ENCODE measurements at regions not wholly inside any gene's neighbourhood (a gene's known extent, or its start where the extent isn't known, plus 50 kb on each side); places are given as distances from the start of the nearest gene placed in this dataset.

DNA sequence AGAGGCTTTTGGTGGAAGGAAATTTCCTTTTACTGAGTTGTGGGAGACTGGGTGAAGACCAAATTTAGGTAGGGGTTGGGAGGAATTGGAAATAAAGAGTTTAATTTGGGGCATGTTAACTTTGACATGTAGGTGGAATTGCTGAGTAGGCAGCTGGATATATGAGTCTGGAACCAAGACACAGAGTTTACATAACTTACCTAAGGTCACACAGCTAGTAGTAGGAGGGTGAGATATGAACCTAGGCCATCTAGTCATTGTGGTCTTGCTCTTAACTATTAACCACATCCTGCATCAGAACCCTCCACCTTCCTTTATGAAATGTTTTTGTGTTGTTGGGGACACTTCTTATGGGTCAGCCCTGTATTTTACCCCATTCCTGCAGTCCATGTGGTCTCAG lies 113.1 kb downstream of the ICOS start:
- DNase-seq = no peak

DNA sequence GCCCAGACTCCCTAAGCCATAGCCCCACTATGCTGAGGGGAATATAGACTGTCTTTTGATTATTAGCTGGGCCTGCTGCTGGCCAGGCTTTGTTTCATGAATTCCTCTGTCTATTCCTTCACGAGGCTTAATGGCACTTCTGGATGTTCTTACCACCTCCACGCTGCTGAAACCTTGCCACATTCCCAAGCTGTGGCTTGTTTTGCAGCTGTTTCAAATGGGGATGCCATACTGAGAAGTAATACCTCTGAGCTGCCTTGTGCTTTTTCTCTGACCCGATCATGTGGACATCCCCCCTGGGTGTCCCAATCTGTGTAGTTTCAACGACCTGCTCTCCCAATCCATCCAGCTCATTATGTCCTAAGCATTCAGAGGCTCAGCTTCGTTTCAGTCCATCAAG lies 114.1 kb downstream of the ICOS start:
- DNase-seq = no peak

- no peak for DNase-seq
These were observed 114.9 kb downstream of the ICOS start for GRCh38 chr2:204051476-204051875.

- no peak for DNase-seq
These were observed 115.5 kb downstream of the ICOS start for GRCh38 chr2:204051984-204052556.

DNA sequence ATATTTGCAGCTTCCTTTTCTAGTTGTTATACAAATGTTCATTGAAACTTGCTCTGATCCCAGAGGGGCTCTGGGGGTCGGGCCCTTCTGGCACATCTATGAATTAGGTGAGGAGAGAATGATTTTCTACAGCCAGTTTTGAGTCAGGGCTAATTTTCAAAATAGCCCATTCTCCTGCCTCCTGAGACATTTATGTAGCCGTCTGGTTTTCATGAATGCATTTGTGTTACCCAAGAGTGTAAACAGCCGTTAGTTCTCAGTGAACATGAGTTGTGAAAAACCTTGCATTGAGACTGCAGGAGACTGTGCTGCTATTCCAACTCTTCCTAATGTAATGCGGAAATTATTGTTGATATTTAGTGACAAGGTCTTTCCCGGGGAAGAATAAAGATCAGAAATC lies 122.5 kb downstream of the ICOS start:
- DNase-seq = no peak

DNA sequence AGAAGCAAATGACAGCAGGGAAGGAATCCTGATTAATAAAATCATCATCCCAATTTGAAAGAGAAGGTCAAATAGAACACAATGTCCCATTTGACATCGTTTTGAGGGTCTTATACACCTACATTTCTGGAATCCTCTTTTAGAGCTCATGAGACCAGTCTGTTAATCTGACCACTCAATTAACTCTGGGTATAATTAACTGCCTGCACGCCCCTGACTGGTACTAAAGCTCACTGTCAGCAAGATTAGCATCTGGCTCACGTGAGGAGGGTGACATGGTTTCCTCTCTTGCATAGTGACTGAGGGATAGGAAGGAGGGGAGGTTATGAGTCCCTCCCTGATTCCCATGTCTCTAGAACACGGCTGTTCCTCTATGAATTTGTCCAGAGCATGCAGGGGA lies 124.3 kb downstream of the ICOS start:
- DNase-seq = no peak

- DNase-seq = no peak
These were observed 124.7 kb downstream of the ICOS start for GRCh38 chr2:204061241-204061640.

DNA sequence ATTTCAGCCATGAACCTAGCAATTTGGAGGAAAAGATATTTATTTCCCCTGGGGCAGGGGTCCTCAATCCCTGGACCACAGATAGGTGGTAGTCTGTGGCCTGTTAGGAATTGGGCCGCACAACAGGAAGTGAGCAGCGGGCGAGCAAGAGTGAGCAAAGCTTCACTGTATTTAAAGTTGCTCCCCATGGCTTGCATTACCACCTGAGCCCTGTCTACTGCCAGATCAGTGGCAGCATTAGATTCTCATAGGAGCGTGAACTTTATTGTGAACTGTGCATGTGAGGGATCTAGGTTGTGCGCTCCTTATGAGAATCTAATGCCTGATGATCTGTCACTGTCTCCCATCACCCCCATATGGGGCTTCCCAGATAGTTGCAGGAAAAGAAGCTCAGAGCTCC lies 127.6 kb downstream of the ICOS start:
- no peak for DNase-seq

DNA sequence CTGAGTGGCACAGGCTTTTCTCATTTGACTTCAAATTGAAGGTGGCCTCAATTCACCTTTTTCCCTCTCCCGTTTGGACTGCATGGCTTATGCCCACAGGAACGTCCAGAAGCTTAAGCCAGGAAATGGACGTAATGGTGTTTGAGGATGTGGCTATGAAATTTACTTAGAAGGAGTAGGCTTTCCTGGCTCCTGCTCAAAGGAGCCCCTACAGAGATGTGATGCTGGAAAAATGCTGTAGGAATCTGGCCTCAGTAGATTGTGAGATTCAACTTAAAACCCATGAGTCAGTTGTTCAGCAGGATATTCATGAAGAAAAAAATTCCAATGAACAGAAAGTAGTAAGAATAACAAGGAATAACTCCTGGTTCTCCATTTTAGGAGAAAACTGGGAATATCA lies 129.0 kb downstream of the ICOS start:
- no peak for DNase-seq

- DNase-seq = no peak
These were observed 129.5 kb downstream of the ICOS start for GRCh38 chr2:204066051-204066450.

- no peak for DNase-seq
These were observed 133.2 kb downstream of the ICOS start for GRCh38 chr2:204069804-204070203.

GRCh38 chr2:204072443-204073324 lies 136.1 kb downstream of the ICOS start:
- DNase-seq = peak; percentile 31

GRCh38 chr2:204074456-204074855 lies 137.9 kb downstream of the ICOS start:
- DNase-seq = no peak

- DNase-seq = no peak
These were observed 141.6 kb downstream of the ICOS start for GRCh38 chr2:204078003-204078698.

DNA sequence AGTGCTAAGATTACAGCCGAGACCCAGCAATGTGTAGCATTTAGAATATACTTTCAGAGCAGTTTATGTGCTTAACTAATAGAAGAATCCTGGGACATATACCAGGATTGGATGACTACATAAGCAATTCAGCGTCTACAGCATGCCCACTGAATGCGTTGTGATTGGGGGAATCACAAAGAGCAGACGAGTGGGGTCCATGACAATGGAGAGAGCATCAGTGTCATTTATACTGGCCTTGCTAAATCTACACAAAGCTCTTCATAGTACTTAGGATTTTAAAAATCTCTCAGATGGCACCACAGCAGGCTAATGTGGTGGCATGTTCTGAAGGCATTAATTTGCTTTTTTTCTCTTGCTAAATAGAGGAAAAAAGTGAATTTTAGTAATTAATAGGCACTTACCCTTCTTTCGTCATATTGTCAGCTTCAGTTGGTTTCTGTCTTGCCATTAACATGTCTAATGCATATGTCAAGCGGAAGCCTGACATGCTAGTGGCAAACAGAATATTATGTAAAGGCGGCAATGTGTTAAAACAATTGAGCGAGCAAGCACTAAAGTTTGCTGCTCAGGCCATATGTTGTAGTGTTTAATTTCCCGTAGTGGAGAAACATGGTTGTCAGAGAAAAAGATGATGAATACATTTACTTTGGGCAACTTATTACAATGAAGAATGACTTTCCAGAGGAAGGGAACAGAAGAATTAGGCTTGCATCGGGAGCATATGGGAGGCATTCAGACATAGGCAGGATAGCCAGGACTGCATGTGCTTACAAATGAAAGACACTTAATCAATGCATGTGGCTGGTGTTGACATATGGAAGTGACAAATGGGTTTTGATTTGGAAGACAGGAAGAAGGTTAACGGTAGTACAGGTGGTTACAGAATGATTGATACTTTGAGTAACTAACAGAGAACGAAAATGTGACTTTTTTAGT lies 145.2 kb downstream of the ICOS start:
- no peak for DNase-seq

DNA sequence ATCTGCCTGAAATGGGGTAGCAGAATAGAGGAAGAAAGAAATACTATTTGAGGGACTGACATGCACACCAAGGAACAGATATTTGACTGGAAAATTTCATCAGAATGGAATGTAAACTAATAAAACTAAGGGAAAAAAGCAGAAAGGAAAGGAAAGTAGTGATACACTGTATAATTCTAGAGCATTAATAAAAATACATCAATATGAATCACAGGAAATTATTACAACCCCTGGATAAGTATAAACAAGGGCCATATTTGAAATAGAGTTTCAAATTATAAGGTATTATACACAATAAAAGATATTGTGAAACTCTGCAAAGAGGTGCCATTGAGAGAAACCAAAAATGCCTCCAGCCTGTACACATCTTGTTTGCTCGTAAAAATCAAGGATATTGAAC lies 149.6 kb downstream of the ICOS start:
- DNase-seq = no peak

- no peak for DNase-seq
These were observed 152.5 kb downstream of the ICOS start for GRCh38 chr2:204089105-204089504.

GRCh38 chr2:204089574-204089973 lies 153.0 kb downstream of the ICOS start:
- DNase-seq = no peak

DNA sequence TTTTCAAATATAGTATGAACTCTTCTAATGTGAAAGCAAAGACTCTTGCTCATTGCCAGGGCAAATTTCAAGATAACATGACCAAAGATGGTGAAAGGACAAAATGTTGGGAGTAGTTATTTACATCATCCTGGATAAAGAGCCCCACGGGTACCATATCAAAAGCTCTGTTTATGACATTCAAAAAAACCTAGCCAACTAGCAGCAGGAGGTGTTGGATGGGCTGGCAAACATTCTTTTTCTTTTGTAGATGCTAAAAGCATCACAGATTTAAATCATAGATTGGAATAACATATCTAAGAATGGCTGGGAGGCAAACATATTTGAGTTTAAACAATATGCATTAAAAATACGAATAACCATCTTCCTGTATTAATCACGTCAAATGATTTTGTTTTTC lies 153.5 kb downstream of the ICOS start:
- no peak for DNase-seq

DNA sequence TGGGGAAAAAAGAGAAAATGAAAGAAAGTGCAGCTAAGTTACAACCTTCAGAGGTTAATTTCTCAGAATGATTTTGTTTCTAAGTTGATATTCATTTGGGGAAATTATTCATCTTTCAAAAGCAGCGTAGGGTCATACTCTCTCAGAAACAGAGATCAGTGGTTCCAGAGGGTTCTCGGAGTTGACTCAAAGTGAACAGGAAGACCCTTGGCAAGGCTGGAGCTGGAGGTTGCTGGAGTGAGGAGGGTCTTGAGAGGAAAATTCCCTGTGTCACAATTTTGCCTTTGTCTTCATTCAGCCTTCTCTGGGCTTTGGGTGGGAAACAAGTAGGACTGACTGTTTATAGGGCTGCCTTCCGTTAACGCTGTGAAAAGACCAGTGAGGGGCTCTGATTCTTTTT lies 168.2 kb downstream of the ICOS start:
- no peak for DNase-seq

DNA sequence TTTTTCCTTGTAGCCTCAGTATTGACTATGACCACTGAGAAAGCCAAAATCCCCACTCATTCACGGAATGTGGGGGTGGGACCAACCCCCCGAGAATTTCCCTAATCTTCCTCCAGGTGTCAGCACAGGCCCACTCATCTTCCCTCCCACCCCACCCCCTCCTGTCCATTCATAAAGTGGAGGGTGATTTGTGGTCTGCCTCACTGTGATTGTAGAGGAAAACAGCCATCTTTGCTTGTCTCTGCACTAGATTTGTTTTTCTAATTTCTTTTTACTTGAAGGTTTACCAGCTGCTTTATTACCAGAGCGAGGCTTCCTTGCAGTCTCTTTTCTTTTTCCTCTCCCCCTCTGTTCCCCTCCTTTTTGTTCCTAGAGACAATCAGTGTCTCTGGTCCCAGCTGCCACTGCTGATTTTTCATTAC lies 171.8 kb downstream of the ICOS start:
- DNase-seq = peak; percentile 71

DNA sequence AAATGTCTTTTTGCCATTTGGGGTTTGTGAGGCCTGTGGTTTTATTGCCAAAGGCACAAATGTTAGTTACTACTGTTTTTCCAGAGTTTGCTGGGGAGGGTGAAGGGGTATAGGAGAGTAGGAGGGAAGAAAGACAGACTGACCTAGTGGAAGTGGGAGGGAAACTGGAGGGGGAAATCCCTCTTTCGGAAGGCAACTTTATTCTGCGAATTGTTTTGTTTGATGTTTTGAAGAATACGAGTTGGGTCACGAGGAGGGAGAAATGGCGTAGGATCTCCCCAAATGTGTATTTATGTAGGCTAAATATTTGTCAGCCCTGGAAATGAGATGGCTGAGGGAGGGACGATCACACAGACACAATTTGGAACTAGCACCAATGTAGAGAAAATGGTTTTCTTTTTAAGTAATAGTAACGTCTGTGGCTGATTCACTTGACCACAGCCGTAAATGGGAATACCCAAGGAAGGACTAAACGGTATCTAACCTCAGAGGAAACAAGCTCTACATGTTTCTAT lies 172.3 kb downstream of the ICOS start:
- DNase-seq = no peak

GRCh38 chr2:204109681-204110080 lies 173.1 kb downstream of the ICOS start:
- DNase-seq = no peak

All from NCI-H1436 (cell line).